IMR-90 (cell line): ENCODE measurements at regions not wholly inside any gene's neighbourhood (a gene's known extent, or its start where the extent isn't known, plus 50 kb on each side); places are given as distances from the start of the nearest gene placed in this dataset.

ENCODE experiments used
- BHLHE40 ChIP-seq: fragments of 150-350 bp; IDR thresholded peaks from 2 replicates; pipeline ENCODE4 v1.6.1; 2016; ENCODE audit warnings: mild to moderate bottlenecking, low read depth, low read length
- CEBPB ChIP-seq: IDR thresholded peaks from 2 replicates; pipeline ENCODE4 v1.6.1; 2012; ENCODE audit warnings: low read depth, low read length, improper control_type of control experiment
- CTCF ChIP-seq: conservative IDR thresholded peaks from 2 replicates; pipeline ENCODE4 v1.5.1; 2012; ENCODE audit warnings: mild to moderate bottlenecking, low read depth, low read length, improper control_type of control experiment
- ELK1 ChIP-seq: fragments of 150-350 bp; IDR thresholded peaks from 2 replicates; pipeline ENCODE4 v1.6.1; 2016; ENCODE audit warnings: low read depth, mild to moderate bottlenecking, low read length, moderate library complexity, borderline replicate concordance
- MAFK ChIP-seq: IDR thresholded peaks from 2 replicates; pipeline ENCODE4 v1.6.1; 2012; ENCODE audit warnings: low read depth, low read length, improper control_type of control experiment
- POLR2A ChIP-seq: IDR thresholded peaks from 2 replicates; pipeline ENCODE4 v1.6.1; 2012; ENCODE audit warnings: mild to moderate bottlenecking, low read depth, low read length
- RFX5 ChIP-seq: IDR thresholded peaks from 2 replicates; pipeline ENCODE4 v1.8.0; 2012; ENCODE audit warnings: low read depth, mild to moderate bottlenecking, low read length, moderate library complexity

GRCh38 chr2:11933854-11934253 lies 187.4 kb downstream of the LPIN1 start:
- TF ChIP-seq MAFK (no peak), CTCF (no peak), POLR2A (no peak), RFX5 (no peak), ELK1 (no peak), CEBPB (no peak), BHLHE40 (no peak)
